K562 (cell line): ENCODE measurements at regions not wholly inside any gene's neighbourhood (a gene's known extent, or its start where the extent isn't known, plus 50 kb on each side); places are given as distances from the start of the nearest gene placed in this dataset.

Experiments used
- ATAC-seq: fragments of 200-7000 bp; cut with Tn5 transposase; 3 replicates; pipeline ENCODE4 v1.9.1; 2020; ENCODE audit warnings: moderate library complexity
- BruUV-seq: library from RNA; stranded (reverse); fragments of 400-500 nt; replicated peaks from 2 replicates; lab custom pipeline; 2021; lab: Mats Ljungman, UMichigan
- CTCF ChIA-PET: fragments of 300-600 bp; formaldehyde crosslinking; extraction: SDS; loops from one replicate; lab custom pipeline; 2021; ENCODE audit warnings: low intra/inter-chr PET ratio; lab: Yijun Ruan, JAX
- POLR2A ChIA-PET: fragments of 300-600, 350-650 bp; sonication (Branson Sonifier 250); formaldehyde crosslinking; extraction: SDS; loops from one replicate; lab custom pipeline; 2021; ENCODE audit warnings: antibody characterized with exemption, inconsistent platforms; lab: Yijun Ruan, JAX
- DNase-seq, 4 experiments: peaks; one replicate each; pipeline versions ENCODE4 v3.0.0 to v3.0.0-alpha.2; 2011 to 2018; ENCODE audit warnings: low spot score in 3 of 4, mixed read lengths in 3 of 4; ENCODE audit errors: extremely low read depth in 1 of 4
- FAIRE-seq: peaks from 2 replicates; lab custom pipeline; 2011; peaks lifted over from hg19 to GRCh38; lab: Jason Lieb, UNC
- H2AFZ ChIP-seq: 2 replicates; pipeline ENCODE4 v1.6.0; 2011; ENCODE audit warnings: low read depth, low read length, control low read depth, inconsistent platforms
- H3K27ac ChIP-seq: fragments of 200-600 bp; 3 replicates; pipeline ENCODE4 v1.8.0; 2011; ENCODE audit warnings: low read depth, mild to moderate bottlenecking, control low read depth, inconsistent platforms, low read length, moderate library complexity, mixed read lengths; ENCODE audit errors: extremely low read depth
- H3K27me3 ChIP-seq, 2 experiments: fragments of 300-600 bp in 1 of 2; 2 replicates in 1 of 2; 3 replicates in 1 of 2; pipeline versions ENCODE4 v1.6.0 to v1.8.0; 2011; ENCODE audit warnings: inconsistent platforms in 2 of 2, low read length in 2 of 2, mild to moderate bottlenecking in 1 of 2, mixed read lengths in 1 of 2, moderate library complexity in 1 of 2; ENCODE audit not compliant: control insufficient read depth in 2 of 2, insufficient read depth in 2 of 2
- H3K36me3 ChIP-seq: fragments of 300-600 bp; 3 replicates; pipeline ENCODE4 v1.8.0; 2011; ENCODE audit warnings: mild to moderate bottlenecking, low read length, inconsistent platforms; ENCODE audit not compliant: control insufficient read depth, insufficient read depth
- H3K4me1 ChIP-seq, 2 experiments: fragments of 200-600 bp in 1 of 2; replicated peaks in 1 of 2; 2 replicates in 1 of 2; 3 replicates in 1 of 2; pipeline versions ENCODE4 v1.5.1 to v1.8.0; 2011; ENCODE audit warnings: inconsistent platforms in 2 of 2, low read length in 2 of 2, mild to moderate bottlenecking in 1 of 2, mixed read lengths in 1 of 2, moderate library complexity in 1 of 2; ENCODE audit not compliant: control insufficient read depth in 2 of 2, insufficient read depth in 2 of 2
- H3K4me2 ChIP-seq: 2 replicates; pipeline ENCODE4 v1.6.1; 2011; ENCODE audit warnings: low read length, control low read depth, inconsistent platforms, mixed read lengths; ENCODE audit not compliant: insufficient read depth
- H3K4me3 ChIP-seq: fragments of 200-600 bp; sonication (generic), shearing (Covaris generic); 2 replicates; pipeline ENCODE4 v1.5.1; 2016; ENCODE audit warnings: control low read depth, inconsistent platforms
- H3K79me2 ChIP-seq: fragments of 200-600 bp; 3 replicates; pipeline ENCODE4 v1.8.0; 2011; ENCODE audit warnings: low read length, inconsistent platforms; ENCODE audit not compliant: control insufficient read depth, insufficient read depth
- H3K9ac ChIP-seq, 2 experiments: 2 replicates each; pipeline versions ENCODE4 v1.6.0 to v1.6.1; 2011; ENCODE audit warnings: low read depth in 2 of 2, low read length in 2 of 2, control low read depth in 1 of 2, inconsistent platforms in 1 of 2, mild to moderate bottlenecking in 1 of 2, mixed read lengths in 1 of 2; ENCODE audit not compliant: insufficient read depth in 1 of 2
- H3K9me1 ChIP-seq: one replicate; pipeline ENCODE4 v1.6.0; 2011; ENCODE audit warnings: inconsistent platforms, mild to moderate bottlenecking, low read length, moderate library complexity; ENCODE audit not compliant: control insufficient read depth, insufficient read depth
- H3K9me3 ChIP-seq: replicated peaks from 2 replicates; pipeline ENCODE4 v1.5.1; 2011; ENCODE audit warnings: low read depth, low read length, inconsistent platforms; ENCODE audit not compliant: control insufficient read depth, insufficient read depth
- H4K20me1 ChIP-seq: replicated peaks from 2 replicates; pipeline ENCODE4 v1.6.1; 2011; ENCODE audit warnings: low read length, inconsistent platforms, mixed read lengths; ENCODE audit not compliant: control insufficient read depth, insufficient read depth
- ATF3 ChIP-seq, 2 experiments: fragments of 450-650 bp in 1 of 2; sonication (generic) in 1 of 2; formaldehyde crosslinking in 1 of 2; IDR thresholded peaks in 1 of 2; conservative IDR thresholded peaks in 1 of 2; 2 replicates each; pipeline versions ENCODE4 v1.6.1 to v1.8.1; 2016 to 2023; ENCODE audit warnings: mild to moderate bottlenecking in 2 of 2, moderate library complexity in 2 of 2, inconsistent platforms in 1 of 2, missing genetic modification reagents in 1 of 2
- BCOR ChIP-seq: fragments of 450-650 bp; IDR thresholded peaks from 2 replicates; pipeline ENCODE4 v1.6.1; 2016
- CTCFL ChIP-seq: IDR thresholded peaks from 2 replicates; pipeline ENCODE4 v1.6.1; 2011; ENCODE audit warnings: borderline replicate concordance, low read depth, mild to moderate bottlenecking, moderate library complexity, low read length; ENCODE audit not compliant: insufficient read depth, poor library complexity, severe bottlenecking
- DACH1 ChIP-seq: fragments of 450-650 bp; IDR thresholded peaks from 2 replicates; pipeline ENCODE4 v1.6.1; 2018; ENCODE audit not compliant: partially characterized antibody
- E4F1 ChIP-seq: fragments of 250-450 bp; sonication (Bioruptor Pico); IDR thresholded peaks from 2 replicates; pipeline ENCODE4 v1.5.0; 2021; ENCODE audit warnings: mild to moderate bottlenecking, borderline replicate concordance
- EGR1 ChIP-seq: fragments of 450-650 bp; conservative IDR thresholded peaks from 2 replicates; pipeline ENCODE4 v1.6.1; 2017; ENCODE audit warnings: mild to moderate bottlenecking
- SMARCA5 ChIP-seq: fragments of 450-650 bp; IDR thresholded peaks from 2 replicates; pipeline ENCODE4 v1.6.1; 2016
- STAT5B ChIP-seq: fragments of 250-450 bp; sonication (Bioruptor Pico); IDR thresholded peaks from 2 replicates; pipeline ENCODE4 v1.8.0; 2021; ENCODE audit warnings: mild to moderate bottlenecking, inconsistent platforms
- TFAP4 ChIP-seq: sonication (generic); formaldehyde crosslinking; IDR thresholded peaks from 2 replicates; pipeline ENCODE4 v1.8.0; 2022; ENCODE audit warnings: missing genetic modification reagents, mild to moderate bottlenecking, moderate library complexity, borderline replicate concordance
- ZKSCAN1 ChIP-seq: fragments of 150-350 bp; IDR thresholded peaks from 2 replicates; pipeline ENCODE4 v1.6.1; 2016; ENCODE audit warnings: low read depth, low read length
- ZKSCAN3 ChIP-seq: fragments of 250-450 bp; sonication (Bioruptor Pico); IDR thresholded peaks from 2 replicates; pipeline ENCODE4 v1.4.0; 2020
- ZNF239 ChIP-seq: fragments of 250-450 bp; sonication (Bioruptor Pico); IDR thresholded peaks from 2 replicates; pipeline ENCODE4 v1.4.0; 2020; ENCODE audit warnings: mild to moderate bottlenecking
- ZNF253 ChIP-seq: fragments of 250-450 bp; sonication (Bioruptor Pico); conservative IDR thresholded peaks from 2 replicates; pipeline ENCODE4 v1.6.1; 2021; ENCODE audit warnings: mild to moderate bottlenecking
- ZNF655 ChIP-seq: fragments of 250-450 bp; sonication (Bioruptor Pico); IDR thresholded peaks from 2 replicates; pipeline ENCODE4 v1.5.0; 2021
- WGBS: fragments of 100-300 bp; shearing (Covaris generic); methylation state at CpG from one replicate; pipeline ENCODE4 v1.1.6; 2016; ENCODE audit warnings: low coverage, mixed read lengths; ENCODE audit not compliant: insufficient coverage; ENCODE audit errors: missing lambda C conversion rate; 5-methylcytosine and 5-hydroxymethylcytosine counted together
- in situ Hi-C: fragments of 300-500 bp; cut with MboI; formaldehyde crosslinking; loops from 4 replicates; pipeline ENCODE4 v1.15.0; 2018; ENCODE audit warnings: inconsistent platforms, mixed read lengths
- intact Hi-C: fragments of 100-400 bp; cut with micrococcal nuclease; formaldehyde crosslinking; loops from 2 replicates; pipeline ENCODE4 v1.14.2; 2022

- Histone ChIP-seq H4K20me1 (no peaks in the 10 kb centered on the region), H3K79me2 (no peaks in the 10 kb centered on the region), H3K9me3 (no peaks in the 10 kb centered on the region), H3K4me2 (no peak overlapping the region), H2AFZ (no peak overlapping the region), H3K27me3 (peaks cover 6 to 17% of the 10 kb centered on the region in 2 experiments; a peak in 3 of 5 replicates), H3K9ac (no peak overlapping the region), H3K36me3 (no peaks in the 10 kb centered on the region), H3K27ac (no peak overlapping the region), H3K9me1 (no peaks in the 10 kb centered on the region), H3K4me3 (no peak overlapping the region), H3K4me1 (no peaks in the 10 kb centered on the region)
- intact Hi-C loops = loop anchor here (10.0 kb wide), 1 partner anchor 109 kb away; no protein-coding TSS in a partner anchor
- in situ Hi-C loops = no loop called here
- no TSS peak for BruUV-seq
- peak; percentile 12 to 56 (median 28) for DNase-seq
- CTCF ChIA-PET = interaction anchor here (0.7 to 1.3 kb wide), 2 partner anchors 202 to 258 kb away, joined by 3 to 5 read pairs; no protein-coding TSS in a partner anchor
- ATAC-seq = peak; percentile 88
- 2% methylated on average over 11 of the region's 11 CpGs for WGBS
- no peak for FAIRE-seq
- POLR2A ChIA-PET = interaction anchor here (1.1 to 1.4 kb wide), 2 partner anchors 8 to 17 kb away, joined by 3 read pairs; no protein-coding TSS in a partner anchor
- TF ChIP-seq CTCFL (peak; percentile 18), E4F1 (CRISPR knock-in tag) (no peak), STAT5B (CRISPR knock-in tag) (no peak), ZNF253 (CRISPR knock-in tag) (no peak), ATF3 (IDR thresholded peaks at IDR 0.05) (no peak), ATF3 (CRISPR knock-in tag; conservative IDR thresholded peaks at IDR 0.05) (no peak), DACH1 (no peak), SMARCA5 (no peak), BCOR (no peak), ZKSCAN1 (no peak), ZNF655 (CRISPR knock-in tag) (no peak), ZKSCAN3 (CRISPR knock-in tag) (no peak), EGR1 (no peak), TFAP4 (CRISPR knock-in tag) (no peak), ZNF239 (CRISPR knock-in tag) (no peak)
These were observed 84.2 kb upstream of the FAM136A start for GRCh38 chr2:70385966-70386595.
